Dermis microvascular lymphatic vessel endothelial cell (primary cell): ENCODE measurements at regions not wholly inside any gene's neighbourhood (a gene's known extent, or its start where the extent isn't known, plus 50 kb on each side); places are given as distances from the start of the nearest gene placed in this dataset.
"Not testable (repeated sequence)": the region's sequence is repeated elsewhere in the genome, so short reads cannot be mapped to it uniquely, and the experiment has no call there.

Experiments used
- DNase-seq, 2 donors: peaks; one replicate each; pipeline versions ENCODE4 v3.0.0 to v3.0.0-alpha.2; 2010; ENCODE audit warnings: low read depth in 2 of 2

DNA sequence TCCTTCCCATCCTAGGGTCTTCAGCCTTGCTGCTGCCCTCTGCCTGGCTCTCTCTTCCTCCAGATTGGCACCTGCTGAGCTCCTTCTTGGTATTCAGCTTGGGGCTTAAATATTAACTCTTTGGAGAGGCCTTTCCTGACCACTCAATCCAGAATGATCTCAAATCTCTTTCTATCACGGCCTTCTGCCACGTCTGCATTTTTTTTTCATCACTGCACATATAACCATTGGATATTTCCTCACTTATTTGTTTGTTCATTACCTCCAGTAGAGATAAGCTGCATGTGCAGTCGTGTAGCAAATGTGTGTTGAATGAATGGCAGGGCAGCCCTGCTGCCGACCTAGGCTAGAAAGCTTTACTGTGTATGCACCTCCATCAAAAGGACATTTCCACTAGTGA, 51.6 kb upstream of the MPP7 start:
- DNase-seq = no peak

DNA sequence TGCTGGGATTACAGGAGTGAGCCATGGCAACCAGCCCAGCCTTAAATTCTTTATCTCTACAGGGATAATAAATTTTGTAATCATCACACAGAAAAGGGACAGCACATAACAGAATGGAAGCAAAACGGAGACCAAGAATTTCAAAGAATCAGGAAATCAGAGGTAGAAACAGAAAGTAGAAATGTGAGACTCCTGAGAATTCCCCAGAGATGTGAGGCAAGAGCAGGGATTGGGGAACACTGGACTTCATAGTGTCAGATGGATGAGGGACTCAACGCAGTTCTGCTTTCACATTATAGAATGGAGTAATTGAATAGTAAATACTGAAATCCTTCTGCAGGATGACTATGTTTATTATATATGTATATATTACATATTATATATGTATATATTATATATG, 52.5 kb upstream of the MPP7 start:
- DNase-seq = no peak

DNA sequence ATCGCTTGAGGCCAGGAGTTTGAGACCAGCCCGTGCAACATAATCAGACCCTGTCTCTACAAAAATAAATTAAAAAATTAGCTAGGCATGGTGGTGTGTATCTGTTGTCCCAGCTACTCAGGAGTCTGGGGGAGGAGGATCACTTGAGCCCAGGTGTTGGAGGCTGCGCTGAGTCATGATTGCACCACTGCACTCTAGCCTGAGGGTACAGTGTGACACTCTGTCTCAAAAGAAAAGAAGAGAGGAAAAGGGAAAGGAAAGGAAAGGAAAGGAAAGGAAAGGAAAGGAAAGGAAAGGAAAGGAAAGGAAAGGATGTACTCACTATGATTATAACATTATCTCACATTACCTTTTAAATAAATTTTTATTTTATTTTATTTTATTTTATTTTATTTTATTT, 56.5 kb upstream of the MPP7 start:
- no peak for DNase-seq

DNA sequence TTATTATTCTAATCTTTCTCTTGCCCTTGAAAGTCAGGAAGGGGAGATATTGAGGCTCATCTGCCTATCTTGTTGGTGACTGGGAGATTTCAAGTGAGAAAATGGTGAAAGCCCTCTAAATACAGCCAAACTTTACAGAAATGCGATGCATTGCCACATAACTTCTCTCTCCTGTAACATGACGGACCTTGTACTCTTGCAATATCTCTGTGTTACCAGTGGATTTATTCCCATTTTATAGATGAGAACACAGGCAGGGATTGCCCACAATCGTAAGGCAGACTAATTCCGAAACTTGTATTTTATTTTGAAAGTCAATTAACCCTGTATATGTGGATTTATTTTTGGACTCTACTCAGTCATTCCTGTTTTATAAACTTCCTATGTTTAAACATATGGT, 57.3 kb upstream of the MPP7 start:
- DNase-seq = no peak

DNA sequence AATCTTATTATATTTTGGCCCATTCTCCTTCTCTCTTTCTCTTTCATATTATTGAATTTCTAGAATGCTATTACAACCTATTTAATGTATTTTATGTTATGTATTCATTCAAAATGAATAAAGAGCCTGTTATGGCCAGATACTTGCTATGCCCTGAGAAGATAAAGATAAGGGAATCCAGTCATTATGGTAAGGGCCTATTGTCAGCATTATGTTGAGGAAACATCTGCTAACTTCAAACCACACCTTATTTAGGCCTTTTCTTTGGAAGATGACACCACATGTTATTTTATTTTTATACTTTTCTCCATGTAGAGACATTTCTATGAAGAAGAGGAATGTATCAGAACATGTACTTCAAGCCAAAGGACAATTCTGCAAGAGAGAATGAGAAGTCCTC, 60.5 kb upstream of the MPP7 start:
- DNase-seq = no peak

DNA sequence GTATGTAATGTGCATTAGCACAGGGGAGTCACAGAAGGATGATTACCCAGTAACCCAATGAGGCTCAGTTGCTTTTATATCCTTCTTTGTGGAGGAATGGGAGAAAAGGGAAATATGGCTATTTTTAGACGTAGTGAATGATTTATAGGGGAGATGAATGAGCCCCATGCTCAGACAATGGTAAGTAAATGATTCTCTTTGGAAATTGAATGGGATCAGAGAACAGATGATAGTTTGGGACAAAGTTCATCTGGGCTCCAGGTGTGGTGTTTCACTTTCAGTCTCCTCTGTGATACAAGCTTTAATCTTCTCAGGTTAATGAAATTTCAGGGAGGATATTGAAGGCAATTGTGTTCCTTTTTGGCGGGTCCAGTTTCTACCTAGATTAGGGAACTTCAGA, 63.0 kb upstream of the MPP7 start:
- DNase-seq = no peak

DNA sequence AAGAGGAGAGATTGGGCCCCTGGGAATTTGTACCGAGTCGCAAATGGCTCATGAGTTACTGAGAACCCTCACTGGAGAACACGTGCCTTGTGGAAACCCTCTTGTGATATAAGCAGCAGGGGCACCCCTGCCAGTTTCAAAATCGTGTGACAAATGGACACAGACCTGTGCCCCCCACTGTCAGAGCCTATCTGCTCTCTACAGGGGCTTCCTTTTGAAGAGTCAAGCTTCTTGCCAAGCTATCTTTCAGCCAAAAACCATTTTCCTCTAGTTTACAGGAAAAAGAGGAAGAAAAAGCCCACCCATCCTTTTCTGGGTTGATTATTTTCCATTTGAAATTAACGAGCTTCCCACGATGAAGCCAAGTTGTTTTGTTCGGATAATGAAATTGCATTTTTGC, 64.1 kb upstream of the MPP7 start:
- DNase-seq = peak in 1 of 2 donors; percentile 37

DNA sequence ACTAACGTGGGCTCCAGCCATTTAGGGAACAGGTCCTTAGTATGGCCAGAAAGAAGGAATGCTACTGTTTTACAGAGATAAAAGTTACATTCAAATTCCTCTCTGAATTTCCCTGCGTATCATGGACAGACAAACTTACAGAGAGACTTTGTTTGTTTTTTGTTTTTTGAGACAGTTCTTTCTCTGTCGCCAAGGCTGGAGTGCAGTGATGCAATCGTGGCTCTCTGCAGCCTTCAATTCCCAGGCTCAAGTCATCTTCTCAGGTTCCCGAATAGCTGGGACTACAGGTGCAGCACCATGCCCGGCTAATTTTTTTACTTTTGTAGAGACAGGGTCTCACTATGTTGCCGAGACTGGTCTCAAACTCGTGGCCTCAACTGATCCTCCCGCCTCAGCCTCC, 64.5 kb upstream of the MPP7 start:
- no peak for DNase-seq

DNA sequence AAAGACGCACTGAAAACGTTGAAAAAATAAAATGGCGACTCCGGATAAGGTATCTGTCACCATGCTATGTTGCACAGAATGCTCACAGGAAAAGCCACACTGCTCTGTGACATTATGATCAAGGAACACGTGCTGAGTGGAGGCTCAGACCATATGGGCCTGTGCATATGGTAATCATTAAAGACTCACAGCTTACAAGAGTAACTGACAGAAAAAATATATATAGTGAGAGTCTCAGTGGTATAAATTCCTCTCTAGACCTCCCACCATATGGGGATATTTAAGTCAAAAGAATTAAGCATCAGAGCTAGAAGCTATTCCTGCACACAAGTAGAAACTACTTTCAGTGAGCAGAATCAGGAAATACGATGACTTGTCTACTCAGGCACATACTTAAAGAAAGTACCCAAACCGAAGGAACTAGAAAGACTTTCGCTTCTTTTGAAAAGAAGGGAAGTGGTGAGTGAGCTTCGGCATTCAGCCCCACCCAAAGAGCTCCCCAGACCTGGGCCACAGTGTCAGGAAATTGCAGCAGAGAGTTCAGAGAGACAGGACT, 65.1 kb upstream of the MPP7 start:
- no peak for DNase-seq

DNA sequence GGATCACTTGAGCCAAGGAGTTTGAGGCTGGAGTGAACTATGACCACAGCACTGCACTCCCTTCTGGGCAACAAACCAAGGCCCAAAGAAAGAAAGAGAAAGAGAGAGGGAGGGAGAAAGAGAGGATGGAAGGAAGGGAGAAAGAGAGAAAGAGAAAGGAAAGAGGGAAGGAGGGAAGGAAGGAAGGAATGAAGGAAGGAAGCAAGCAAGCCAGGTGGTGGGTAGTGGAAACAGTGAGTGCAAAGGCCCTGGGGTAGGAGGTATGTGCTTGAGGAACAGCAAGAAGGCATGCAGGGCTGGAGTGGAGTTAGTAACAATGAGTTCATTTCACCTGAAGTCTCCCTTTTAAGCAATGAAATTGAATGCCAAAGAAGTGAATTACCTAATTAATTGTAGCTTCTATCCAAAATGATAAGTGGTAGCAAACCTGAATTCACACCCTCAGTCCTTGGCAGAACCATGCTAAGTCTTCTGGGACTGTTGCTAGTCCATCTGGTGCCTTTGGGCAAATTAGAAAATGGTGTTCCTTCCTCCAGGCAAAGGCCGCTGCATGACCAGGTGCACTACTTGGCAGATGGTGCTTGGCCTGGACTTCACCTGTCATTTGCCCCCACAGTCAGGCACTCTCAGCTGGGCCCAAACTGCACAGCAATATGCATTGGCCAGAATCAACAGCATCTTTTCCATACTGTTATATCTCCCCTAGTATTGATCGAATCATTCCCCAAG, 67.4 kb upstream of the MPP7 start:
- no peak for DNase-seq

DNA sequence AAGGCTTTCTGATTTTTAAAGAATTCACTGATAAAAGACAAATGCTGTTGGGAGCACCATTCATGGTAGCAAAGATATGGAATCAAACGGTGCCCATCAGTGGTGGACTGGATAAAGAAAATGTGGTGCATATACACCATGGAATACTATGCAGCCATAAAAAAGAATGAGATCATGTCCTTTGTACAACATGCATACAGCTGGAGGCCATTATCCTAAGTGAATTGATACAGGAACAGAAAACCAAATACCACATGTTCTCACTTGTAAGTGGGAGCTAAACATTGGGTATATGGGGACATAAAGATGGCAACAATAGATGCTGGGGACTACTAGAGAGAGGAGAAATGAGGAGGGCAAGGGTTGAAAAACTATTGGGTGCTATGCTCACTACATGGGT, 68.8 kb upstream of the MPP7 start:
- not testable (repeated sequence) for DNase-seq

DNA sequence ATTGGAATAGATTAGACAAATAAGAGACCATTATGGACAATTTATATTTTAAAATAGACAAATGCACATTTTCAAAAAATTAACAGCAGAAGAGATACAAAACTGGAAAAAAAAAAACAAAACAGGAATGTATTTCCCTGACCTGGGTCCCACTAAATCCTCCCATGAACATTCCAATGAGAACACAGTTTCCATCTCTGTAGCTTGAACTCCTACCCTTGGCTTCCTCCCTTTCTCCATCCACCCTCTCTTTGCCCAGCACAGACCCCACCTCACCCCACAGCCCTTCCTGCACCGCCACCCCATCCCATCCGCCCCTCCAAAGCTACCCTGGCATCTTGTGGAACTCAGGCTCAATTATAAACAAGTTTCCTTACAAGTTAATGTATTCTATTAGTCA, 71.2 kb upstream of the MPP7 start:
- peak in 1 of 2 donors; percentile 71 for DNase-seq

DNA sequence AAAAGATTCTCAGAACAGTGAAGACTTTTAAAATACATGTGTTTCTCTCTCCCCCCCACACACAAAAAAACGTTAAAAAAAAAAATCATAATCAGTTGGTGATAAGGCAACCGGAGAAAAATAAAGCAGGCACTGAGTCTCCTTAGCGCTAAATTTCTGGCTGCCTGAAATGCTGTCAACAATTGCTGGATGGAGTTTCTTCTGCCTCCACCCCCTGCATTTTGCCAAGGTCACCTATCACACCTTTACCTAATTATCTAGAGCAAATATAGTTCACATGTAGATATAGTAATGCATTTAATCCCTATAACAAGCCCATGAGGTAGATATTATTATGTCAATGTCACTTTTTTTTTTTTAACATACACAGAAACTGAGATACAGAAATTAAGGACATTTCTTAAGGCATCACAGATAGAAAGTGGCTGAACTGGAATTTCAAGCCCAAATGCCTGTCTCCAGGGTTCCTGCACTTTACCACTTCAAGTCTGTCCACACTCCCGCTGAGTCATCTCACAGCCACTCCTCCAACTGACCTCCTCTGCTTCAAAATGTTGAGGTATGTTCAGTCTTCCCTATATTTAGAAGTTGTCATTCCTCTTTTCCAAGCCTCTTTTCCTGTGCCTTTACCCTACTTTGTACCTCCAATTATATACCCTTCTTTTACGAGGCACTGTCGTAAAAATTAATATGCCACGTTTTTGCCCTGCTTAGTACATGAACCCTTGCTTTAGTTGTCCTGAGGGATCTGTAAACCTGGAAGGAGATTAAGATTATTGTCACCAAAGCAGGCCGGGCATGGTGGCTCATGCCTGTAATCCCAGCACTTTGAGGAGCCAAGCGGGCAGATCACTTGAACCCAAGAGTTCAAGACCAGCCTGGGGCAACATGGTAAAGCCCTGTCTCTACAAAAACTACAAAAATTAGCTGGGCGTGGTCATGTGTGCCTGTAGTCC, 72.8 kb upstream of the MPP7 start:
- no peak for DNase-seq

DNA sequence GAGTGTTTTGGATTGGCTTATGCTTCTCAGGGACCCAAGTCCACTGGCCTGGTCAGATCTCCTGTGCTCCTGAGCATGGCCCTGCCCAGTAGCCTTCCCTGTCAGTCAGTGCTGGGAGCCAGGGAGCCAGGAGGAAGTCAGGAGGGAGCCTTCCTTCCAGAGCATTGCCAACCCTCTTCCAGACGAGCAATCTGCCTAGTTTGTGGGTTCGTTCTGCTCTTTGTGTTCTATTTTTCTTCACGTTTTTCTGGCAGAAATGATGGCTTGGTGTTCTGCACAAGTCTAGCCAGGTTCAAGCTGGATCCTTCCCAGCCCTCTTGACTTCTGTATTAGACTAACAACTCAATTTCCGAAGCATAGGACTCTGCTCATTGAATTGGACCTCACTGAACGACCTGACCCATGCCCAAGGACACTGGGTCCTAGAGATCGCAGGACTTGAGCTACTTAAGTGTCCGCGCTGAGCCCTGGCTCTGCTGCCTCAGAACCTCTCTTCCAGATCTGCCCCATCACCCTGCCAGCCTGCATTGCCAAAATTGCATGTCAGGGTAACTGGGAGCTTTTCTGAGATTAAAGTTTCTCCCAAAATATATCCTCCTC, 76.2 kb upstream of the MPP7 start:
- DNase-seq = no peak

DNA sequence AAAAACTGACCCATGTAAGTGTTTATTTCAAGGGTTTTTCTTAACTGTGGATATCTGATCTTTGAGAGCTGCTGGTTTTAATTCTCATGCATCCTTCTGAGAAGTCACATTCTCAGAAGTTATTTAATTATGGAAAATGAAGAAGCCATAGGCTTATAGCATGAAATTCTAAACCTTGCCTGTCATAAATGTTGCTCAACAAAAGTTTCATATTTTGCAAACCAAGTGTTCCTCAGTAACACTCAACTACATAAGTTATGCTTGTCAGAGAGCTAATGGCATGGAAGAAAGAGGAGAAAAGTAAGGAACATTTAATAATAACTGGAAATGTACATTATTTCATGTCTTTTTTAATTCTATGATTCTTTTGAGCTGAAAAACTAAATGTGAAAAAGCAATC, 78.6 kb upstream of the MPP7 start:
- no peak for DNase-seq

DNA sequence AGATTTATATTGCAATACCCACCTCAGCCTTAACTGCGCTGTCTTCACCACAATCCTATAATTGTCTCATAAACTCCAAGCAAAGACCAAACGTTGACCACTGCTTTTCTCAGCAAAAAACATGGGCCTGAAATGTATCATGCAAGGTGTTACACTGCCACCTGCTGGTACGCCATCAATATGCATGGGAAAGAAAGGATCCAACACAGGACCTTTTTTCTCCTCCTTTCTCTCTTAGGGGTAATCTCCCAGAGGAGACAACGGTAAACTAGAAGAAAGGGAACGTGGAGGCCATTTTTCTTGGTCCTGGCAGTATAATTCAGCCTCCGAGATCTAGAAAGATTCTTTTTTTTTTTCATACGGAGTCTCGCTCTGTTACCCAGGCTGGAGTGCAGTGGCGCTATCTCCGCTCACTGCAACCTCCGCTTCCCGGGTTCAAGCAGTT, 79.1 kb upstream of the MPP7 start:
- peak; percentile 73 to 82 for DNase-seq

DNA sequence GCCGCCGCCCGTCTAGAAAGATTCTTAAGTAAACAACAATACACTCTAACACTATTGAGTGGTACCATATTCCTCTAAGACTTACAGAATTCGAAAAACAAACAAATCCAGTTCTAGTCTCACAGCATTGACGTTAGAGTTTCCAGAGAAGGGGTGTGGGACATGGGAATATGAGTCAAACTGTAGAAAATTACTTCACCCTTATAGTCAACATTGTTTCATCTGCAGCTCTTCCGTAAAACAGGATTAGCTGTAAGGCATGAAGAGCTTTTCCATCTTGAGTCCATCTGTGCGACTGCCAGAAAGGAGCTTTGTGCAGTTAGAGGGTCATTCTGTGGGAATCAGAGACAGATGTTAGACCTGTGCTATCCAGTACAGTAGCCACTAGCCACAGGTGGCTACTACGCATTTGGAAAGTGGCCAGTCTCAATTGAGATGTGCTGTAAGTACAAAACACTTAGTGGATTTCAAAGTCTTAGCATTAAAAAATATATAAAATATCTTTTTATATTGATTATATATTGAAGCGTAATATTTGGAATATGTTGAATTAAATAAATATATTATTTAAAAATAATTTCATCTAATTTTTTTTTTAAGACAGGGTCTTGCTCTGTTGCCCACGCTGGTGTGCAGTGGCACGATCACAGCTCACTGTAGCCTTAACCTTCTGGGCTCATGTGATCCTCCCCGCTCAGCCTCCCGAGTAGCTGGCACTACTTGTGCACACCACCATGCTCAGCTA, 79.8 kb upstream of the MPP7 start:
- no peak for DNase-seq

DNA sequence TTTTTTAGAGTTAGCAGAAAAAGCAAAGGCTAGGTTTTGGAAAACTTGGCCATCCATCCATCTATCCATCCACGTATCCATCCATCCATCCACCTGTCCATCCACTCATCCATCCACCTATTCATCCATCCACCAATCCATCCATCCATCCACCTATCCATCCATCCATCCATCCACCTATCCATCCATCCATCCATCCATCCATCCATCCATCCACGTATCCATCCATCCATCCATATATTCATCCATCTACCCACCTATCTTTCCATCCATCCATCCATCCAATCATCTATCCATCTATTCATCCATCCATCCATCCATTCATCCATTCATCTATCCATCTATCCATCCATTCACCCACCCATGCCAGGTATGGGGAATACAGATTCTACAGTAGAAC, 81.7 kb upstream of the MPP7 start:
- no peak for DNase-seq

DNA sequence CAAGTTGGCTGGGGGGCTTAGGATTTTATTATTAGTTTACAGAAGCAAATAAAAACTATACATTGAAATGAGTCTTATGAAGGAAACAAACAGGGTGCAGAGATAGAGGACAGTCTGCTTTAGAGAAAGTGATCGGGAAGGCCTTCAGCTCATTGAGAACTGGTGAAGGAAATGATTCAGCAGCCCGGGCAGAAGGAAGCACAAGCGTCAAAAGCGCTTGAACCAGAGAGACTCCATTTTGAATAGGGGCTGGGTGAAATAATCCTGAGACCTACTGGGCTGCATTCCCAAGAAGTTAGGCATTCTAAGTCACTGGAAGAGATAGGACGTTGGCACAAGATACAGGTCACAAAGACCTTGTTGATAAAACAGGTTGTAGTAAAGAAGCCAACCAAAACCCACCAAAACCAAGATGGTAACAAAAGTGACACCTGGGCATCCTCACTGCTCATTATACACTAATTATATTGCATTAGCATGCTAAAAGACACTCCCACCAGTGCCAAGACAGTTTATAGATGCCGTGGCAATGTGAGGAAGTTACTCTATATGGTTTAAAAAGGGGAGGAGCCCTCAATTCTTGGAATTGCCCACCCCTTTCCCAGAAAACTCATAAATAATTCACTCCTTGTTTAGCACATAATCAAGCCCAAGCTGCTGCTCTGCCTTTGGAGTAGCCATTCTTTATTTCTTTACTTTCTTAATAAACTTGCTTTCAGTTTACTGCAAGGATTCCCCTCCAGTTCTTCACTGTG, 83.1 kb upstream of the MPP7 start:
- DNase-seq = no peak

DNA sequence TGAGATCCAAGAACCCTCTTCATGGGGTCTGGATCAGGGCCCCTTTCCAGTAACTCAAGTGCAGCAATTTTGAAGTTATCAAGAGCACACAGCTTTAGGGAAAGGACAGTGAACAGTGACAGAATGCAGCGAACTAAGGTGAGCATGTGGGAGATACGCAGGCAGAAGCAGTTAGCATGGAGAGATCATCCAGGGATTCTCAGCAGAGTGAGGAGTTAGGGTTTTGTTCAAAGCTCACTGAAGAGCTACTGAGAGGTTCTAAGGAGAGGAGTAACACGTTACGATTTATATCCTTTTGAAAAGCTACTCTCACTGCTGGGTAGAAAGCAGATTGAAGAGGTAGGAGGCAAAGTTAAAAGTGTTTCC, 83.6 kb upstream of the MPP7 start:
- DNase-seq = no peak

DNA sequence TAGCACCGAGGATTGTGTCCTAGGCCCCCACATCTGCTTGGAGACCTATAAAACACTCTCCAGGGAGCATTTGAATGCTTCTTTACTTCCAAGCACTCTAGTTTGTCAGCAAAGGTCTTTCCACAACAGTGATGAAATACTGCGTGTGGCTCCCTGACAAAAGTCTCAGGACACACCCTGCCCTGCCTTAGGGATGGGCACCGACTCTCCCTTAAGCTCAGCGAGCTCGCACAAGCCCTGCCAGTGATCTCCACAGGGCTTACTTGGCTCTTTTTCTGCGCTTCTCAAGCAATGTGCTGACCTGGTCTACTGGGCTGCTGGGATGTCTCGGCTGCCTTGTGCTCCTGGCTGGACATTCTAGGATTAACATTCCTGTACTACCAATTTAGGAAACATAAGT, 84.3 kb upstream of the MPP7 start:
- DNase-seq = no peak
